ENCODE measurements at regions not wholly inside any gene's neighbourhood (a gene's known extent, or its start where the extent isn't known, plus 50 kb on each side); places are given as distances from the start of the nearest gene placed in this dataset.

- intact Hi-C loops (cut with DNase I; ENCODE audit: low total_unique reads) = no loop called here
- no peak for DNase-seq
- Histone ChIP-seq H3K36me3 (no peaks in the 10 kb centered on the region), H3K4me1 (no peaks in the 10 kb centered on the region), H3K4me3 (no peak overlapping the region), H3K27ac (no peak overlapping the region), H3K27me3 (no peaks in the 10 kb centered on the region), H3K9me3 (no peaks in the 10 kb centered on the region)
- TF ChIP-seq CTCF (IDR thresholded peaks at IDR 0.05) (no peak), POLR2A (IDR thresholded peaks at IDR 0.05) (no peak)
Observed at GRCh38 chr6:15913573-15913972, 215.3 kb upstream of the MYLIP start.

GRCh38 chr6:15912505-15913400, 216.1 kb upstream of the MYLIP start:
- no peak overlapping the region for H3K27ac ChIP-seq
- intact Hi-C loops (cut with DNase I; ENCODE audit: low total_unique reads) = no loop called here

GRCh38 chr6:15911753-15912504, 217.0 kb upstream of the MYLIP start:
- H3K4me1 ChIP-seq = no peaks in the 10 kb centered on the region
- no peak for TF ChIP-seq POLR2A (IDR thresholded peaks at IDR 0.05)
- no peak overlapping the region for H3K4me3 ChIP-seq
- no peak overlapping the region for H3K27ac ChIP-seq
- no peaks in the 10 kb centered on the region for H3K9me3 ChIP-seq
- intact Hi-C loops (cut with DNase I; ENCODE audit: low total_unique reads) = no loop called here
- H3K27me3 ChIP-seq = no peaks in the 10 kb centered on the region
- H3K36me3 ChIP-seq = no peaks in the 10 kb centered on the region
- DNase-seq = no peak

More at GRCh38 chr6:15912505-15913400, 216.1 kb upstream of the MYLIP start:
- no peak for DNase-seq
- Histone ChIP-seq H3K4me3 (no peak overlapping the region), H3K9me3 (no peaks in the 10 kb centered on the region), H3K4me1 (no peaks in the 10 kb centered on the region), H3K27me3 (no peaks in the 10 kb centered on the region), H3K36me3 (no peaks in the 10 kb centered on the region)
- TF ChIP-seq CTCF (IDR thresholded peaks at IDR 0.05) (no peak), POLR2A (IDR thresholded peaks at IDR 0.05) (no peak)

GRCh38 chr6:15909290-15910070, 219.4 kb upstream of the MYLIP start:
- TF ChIP-seq CTCF (IDR thresholded peaks at IDR 0.05) (no peak), POLR2A (IDR thresholded peaks at IDR 0.05) (no peak)
- H3K36me3 ChIP-seq = no peaks in the 10 kb centered on the region
- no peak overlapping the region for H3K4me3 ChIP-seq
- intact Hi-C loops (cut with DNase I; ENCODE audit: low total_unique reads) = no loop called here
- DNase-seq = no peak
- no peaks in the 10 kb centered on the region for H3K9me3 ChIP-seq
- H3K27ac ChIP-seq = no peak overlapping the region
- no peaks in the 10 kb centered on the region for H3K27me3 ChIP-seq
- no peaks in the 10 kb centered on the region for H3K4me1 ChIP-seq

- Histone ChIP-seq H3K9me3 (no peaks in the 10 kb centered on the region), H3K4me1 (no peaks in the 10 kb centered on the region), H3K4me3 (no peak overlapping the region), H3K27me3 (no peaks in the 10 kb centered on the region), H3K36me3 (no peaks in the 10 kb centered on the region), H3K27ac (no peak overlapping the region)
- no peak for TF ChIP-seq POLR2A (IDR thresholded peaks at IDR 0.05)
- intact Hi-C loops (cut with DNase I; ENCODE audit: low total_unique reads) = no loop called here
- DNase-seq = no peak
Observed at GRCh38 chr6:15908871-15909270, 220.0 kb upstream of the MYLIP start.

Data from uterus (tissue), 3 donors.